Ovary (tissue), 3 donors: ENCODE measurements at regions not wholly inside any gene's neighbourhood (a gene's known extent, or its start where the extent isn't known, plus 50 kb on each side); places are given as distances from the start of the nearest gene placed in this dataset.

ENCODE experiments used
- EP300 ChIP-seq: sonication (generic); formaldehyde crosslinking; IDR thresholded peaks from one replicate; pipeline ENCODE4 v1.6.1; 2017; ENCODE audit warnings: antibody characterized with exemption
- POLR2A ChIP-seq: fragments of 450-650 bp; IDR thresholded peaks from one replicate; pipeline ENCODE4 v1.6.1; 2017; ENCODE audit warnings: antibody characterized with exemption, mild to moderate bottlenecking, moderate library complexity
- TF ChIP-seq, protein P1 (sequence below), 3 donors: fragments of 450-650 bp in 2 of 3; fragments of 200-600 bp in 1 of 3; IDR thresholded peaks; one replicate each; pipeline versions ENCODE4 v1.5.1 to v1.8.0; 2016 to 2022; ENCODE audit warnings: antibody characterized with exemption in 3 of 3, mild to moderate bottlenecking in 1 of 3
- donor health status: DM: no; HTN: no; CAD: no.

DNA sequence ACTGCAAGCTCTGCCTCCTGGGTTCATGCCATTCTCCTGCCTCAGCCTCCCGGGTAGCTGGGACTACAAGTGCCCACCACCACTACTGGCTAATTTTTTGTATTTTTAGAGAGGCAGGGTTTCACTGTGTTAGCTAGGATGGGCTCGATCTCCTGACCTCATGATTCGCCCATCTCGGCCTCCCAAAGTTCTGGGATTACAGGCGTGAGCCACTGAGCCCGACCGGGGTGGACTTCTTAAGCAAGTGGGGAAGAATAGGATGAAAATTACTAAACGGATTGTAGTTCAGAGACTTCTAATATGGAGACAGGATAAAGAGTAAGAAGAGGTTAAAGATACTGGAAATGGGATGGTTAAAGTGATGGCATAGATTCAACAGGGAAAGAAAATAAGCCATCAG is 132.3 kb upstream of the IRX2 start:
- TF ChIP-seq, protein P1, sequence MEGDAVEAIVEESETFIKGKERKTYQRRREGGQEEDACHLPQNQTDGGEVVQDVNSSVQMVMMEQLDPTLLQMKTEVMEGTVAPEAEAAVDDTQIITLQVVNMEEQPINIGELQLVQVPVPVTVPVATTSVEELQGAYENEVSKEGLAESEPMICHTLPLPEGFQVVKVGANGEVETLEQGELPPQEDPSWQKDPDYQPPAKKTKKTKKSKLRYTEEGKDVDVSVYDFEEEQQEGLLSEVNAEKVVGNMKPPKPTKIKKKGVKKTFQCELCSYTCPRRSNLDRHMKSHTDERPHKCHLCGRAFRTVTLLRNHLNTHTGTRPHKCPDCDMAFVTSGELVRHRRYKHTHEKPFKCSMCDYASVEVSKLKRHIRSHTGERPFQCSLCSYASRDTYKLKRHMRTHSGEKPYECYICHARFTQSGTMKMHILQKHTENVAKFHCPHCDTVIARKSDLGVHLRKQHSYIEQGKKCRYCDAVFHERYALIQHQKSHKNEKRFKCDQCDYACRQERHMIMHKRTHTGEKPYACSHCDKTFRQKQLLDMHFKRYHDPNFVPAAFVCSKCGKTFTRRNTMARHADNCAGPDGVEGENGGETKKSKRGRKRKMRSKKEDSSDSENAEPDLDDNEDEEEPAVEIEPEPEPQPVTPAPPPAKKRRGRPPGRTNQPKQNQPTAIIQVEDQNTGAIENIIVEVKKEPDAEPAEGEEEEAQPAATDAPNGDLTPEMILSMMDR (IDR thresholded peaks at IDR 0.05): no peak
- TF ChIP-seq POLR2A (no peak), EP300 (no peak)
